DMS79 treated with DMSO at 0.1 percent for 48 hours (cell line): ENCODE measurements at regions not wholly inside any gene's neighbourhood (a gene's known extent, or its start where the extent isn't known, plus 50 kb on each side); places are given as distances from the start of the nearest gene placed in this dataset.

Experiments used
- DNase-seq: peaks from one replicate; lab custom pipeline; 2025; lab: John Stamatoyannopoulos, UW

DNA sequence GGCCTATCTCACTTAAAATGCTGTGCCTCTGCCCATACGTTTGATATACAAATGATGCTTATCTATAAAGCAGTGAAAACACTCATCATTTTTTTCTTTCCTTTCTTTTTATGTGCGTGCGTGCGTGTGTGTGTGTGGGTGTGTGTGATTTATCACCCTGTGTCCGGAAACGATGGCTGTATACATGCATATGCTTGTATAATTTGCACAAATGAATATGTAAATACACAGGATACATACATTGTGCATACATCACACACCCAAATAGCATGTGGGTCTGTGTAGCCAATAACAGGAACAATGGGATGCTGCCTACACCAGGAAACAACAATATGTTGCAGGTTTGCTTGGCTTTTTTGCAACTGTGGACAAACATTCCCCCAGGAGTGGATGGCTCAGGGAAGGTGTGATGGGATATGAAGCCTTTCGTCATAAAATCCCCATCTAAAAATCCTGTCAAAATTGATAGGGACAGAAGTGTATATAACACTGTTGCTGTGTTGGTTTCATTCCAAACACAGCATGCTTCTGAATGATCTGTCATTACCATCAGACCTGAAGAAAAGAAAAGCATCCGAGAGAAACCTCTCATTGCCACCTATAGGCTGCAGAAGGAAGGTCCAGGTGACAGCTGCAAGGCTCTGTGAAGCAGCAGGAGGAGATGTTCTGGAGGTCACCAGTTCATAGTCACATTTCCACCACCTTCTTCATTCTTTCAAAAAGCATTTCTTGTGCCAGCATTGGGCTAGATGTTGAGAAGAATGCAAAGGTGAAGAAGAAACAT, 503.9 kb upstream of the NR2F2 start:
- DNase-seq: no peak

DNA sequence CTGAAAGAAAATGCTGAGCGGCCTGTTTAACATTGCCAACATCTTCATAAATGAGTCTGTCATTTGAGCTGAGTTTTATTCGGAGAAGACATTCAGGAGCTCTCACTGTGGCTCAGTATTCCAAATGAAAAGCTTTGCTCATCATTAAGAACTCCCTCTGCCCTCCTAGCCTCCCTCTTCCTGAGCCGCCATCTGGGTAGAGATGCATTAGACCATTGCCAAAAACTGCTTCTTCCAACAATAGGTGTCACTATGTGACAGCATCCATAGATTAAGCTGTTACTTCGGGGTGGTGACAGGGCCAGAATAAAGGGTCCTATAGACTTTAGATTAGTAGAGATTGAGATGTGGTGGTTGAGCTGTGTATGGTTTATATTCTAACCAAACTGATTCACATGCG, 501.4 kb upstream of the NR2F2 start:
- DNase-seq: no peak

DNA sequence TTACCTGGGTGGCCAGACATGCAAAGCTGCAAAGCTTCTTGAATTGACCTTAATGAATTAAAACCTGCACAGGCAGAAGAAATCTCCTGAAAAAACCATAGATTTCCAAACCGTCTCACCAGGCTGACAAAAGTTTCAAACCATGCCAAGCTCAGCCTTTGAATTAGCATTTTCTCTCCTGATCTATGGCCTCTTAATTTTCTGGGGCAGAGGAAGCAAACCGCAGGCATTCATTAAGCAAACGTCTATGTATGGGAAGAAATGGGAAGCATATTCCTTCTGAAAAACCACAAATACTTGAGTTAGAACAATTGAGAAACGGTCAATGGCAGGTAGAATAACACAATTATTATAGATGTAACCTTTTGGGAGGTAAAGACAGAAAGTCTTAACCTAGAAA, 500.2 kb upstream of the NR2F2 start:
- no peak for DNase-seq

DNA sequence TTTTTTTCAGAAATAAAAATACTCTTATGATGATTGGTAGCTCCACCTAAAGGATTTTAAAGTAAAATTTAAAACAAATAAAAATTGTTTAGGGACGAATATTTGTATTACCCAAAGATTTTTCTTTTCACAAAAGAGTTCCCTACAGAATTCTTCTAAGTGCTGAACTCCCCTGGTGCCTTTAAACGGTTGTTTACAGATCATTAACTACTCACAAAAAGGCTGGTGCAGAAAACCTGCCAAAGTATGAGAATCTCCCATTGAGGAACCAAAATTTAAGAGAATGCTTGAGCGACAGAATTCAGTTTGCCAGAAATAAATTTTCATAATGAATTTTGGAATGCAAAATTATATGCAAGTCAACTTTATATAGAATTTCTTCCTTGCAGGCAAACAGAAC, 497.8 kb upstream of the NR2F2 start:
- DNase-seq: no peak

DNA sequence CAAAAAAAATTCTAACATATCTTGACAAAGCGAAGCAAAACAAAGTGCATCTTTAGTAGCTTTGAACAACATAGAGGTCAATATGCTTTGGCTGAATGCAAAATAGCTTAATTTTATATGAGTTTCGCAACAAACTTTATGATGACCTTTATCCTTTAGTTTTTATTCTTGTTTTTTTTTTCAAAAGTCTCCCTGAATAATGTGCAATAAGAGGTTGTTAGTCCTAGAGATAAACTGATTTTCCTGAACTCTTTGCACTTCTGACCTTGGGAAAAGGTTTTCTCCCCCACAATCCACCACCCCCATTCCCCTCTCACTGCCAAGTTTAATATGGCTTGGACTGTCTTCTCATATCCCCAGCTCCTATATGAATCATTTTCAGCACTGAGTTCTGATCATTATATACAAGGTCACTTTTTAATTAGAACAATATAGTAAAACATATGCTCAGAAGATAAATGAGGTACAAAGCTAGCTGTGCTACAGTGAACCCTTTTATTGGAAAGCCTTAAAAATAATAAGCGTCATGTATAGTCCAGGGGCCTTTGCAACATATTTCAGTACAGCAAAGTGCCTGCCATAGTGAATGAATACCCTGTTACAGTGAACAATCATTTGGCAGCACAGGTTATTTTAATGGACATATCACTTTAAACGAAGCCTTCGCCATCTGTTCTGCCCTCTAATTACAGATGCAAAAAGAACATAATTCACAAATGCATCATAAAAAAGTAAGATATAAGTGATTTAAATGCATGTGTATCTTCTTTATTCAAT, 496.3 kb upstream of the NR2F2 start:
- DNase-seq: no peak

DNA sequence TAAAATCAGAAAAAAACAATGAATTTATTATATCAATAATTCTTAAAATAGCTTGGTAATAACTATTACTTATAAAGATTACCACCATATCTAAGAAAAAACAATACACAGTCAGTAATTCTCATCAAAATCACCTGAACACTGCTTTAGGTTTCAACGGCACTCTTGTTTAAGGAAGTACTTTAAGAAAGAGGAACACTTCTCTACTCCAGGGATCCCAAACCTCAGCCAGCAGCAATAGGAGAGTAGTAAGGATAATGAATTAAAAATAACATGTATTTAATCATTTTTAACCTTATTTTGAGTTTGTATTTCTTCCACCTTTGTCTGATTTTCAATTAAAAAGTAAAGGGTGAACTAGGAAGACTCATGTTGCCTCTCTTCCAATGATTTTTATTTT, 494.0 kb upstream of the NR2F2 start:
- no peak for DNase-seq

DNA sequence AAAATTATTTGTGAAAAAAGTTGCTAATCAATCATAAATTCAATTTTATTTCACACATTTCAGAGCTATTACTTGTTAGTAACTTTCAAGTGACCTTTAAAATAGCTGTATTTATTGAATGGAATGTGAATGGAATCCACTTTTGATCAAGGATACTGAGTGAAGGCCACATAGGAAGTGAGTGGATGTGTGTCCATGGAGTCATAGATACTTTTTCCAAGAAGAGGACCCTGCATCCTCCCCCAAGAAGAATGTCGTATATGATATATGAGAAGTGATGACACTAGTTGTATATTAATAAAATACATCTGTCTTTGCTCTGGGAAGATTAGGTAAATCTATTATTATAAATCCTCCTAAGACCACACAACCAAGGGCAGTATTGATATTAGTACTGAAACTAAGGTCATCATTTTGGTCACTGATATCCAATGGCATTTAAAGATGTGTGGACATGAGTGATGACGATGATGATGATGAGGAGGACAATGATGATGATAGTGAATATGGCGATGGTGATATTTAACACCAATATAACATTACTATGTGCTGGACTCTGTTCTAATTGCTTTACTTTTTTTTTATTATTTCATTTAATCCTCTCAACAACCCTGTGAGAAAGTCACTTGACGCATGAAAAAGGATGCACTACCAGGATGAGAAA, 493.0 kb upstream of the NR2F2 start:
- DNase-seq: no peak

DNA sequence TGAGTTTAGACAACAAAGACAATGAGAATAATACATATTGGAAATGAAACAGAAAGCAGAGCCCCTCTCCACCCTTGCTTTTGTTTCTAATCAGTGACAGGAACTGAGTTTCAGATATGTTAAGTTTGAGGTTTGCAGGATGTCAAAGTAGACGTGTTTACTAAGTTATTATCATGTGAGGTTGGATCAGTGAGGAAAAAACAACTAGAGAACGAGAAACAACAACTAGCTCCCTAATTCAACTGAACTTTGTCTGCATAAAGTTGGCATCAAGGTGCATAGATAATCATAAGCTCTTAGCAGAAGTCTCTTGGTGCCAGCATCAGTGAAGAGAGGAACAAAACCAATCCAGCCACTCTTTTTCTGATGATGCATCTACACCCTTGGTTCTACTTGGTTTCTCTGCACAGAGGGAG, 491.1 kb upstream of the NR2F2 start:
- no peak for DNase-seq

DNA sequence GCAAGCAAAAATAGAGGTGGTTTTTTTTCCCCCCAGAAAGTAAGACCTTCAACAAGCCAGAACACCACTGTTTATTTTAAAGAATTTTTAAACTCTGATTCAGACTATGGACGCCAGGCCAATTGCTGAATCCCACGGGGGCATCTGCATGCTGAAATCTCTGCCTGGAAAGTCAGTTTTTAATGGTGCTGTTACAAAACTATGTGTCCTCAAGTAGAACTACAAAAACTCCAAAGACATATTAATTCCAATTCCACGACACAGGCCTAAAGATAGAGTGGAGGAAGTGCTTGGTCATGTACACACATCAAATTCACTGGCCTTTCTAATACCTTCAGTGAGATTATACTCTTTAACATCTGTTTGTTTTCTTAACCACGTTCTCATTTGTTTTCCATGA, 490.5 kb upstream of the NR2F2 start:
- no peak for DNase-seq

DNA sequence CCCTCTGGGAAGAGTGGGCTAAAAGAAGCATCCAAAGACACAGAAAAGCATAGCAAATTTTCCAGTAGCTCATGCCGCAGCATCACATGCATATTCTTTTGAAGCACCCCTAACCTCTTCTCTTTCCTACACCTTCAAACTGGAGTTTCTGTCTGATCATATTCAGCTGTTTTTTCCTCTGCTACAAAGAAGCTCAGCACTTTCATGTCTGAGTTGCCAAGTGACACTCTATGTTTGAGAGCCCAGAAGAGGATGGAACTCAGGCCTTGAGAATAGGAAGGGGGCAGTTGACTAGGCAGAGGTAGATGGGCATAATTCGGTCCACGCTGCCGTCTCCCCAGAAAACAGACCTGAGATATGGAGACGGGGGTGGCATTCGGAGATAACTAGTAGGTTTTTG, 489.6 kb upstream of the NR2F2 start:
- DNase-seq: no peak

DNA sequence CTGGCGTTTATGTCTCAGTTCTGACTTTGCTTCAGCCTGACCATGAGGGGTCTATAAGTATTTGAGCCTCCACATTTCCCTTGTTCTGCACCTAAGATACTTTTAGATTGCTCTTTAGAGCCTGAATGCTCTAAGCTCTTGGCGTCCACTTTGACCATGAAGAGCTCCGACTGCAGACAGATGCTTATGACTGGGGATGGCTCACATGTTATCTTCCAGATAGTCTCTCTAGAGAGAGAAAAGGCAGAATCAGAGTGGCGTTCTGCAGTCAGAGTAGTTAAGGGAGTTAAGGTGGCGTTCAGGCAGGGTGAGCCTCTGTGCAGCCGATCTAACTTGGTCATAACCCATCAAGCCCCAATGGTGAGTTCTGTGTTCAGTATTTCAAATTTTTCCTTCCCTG, 487.9 kb upstream of the NR2F2 start:
- DNase-seq: no peak

DNA sequence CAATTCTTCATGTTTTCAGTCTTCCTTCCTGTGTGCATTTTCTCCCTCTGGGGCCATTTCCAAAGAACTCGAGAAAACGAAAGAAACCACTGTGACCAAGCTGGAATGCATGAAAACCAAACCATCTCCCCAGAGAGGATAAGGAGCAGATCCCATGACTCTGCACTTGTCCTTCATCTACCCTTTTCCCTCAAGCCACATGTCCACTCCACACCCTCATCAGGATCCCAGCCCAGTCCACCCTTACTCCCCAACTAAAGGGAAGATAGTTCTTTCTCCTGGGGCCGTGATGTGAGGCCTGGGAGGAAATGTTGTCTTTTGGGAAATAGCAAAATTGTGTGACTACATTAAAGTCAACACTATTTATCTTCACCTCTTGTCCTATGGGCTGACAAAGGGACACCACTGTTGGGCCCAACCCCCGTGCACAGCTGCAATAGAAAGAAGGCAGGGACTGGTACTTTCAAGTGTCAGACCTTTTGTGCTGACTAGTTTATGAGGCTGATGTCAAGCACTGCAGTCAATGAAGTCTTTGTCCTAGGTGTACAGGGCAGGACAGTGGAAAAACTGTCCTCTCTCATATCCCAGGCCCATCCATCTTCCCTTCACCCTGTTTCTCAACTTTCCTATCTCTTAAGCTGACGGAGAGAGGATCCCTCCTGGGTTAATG, 487.1 kb upstream of the NR2F2 start:
- DNase-seq: no peak

DNA sequence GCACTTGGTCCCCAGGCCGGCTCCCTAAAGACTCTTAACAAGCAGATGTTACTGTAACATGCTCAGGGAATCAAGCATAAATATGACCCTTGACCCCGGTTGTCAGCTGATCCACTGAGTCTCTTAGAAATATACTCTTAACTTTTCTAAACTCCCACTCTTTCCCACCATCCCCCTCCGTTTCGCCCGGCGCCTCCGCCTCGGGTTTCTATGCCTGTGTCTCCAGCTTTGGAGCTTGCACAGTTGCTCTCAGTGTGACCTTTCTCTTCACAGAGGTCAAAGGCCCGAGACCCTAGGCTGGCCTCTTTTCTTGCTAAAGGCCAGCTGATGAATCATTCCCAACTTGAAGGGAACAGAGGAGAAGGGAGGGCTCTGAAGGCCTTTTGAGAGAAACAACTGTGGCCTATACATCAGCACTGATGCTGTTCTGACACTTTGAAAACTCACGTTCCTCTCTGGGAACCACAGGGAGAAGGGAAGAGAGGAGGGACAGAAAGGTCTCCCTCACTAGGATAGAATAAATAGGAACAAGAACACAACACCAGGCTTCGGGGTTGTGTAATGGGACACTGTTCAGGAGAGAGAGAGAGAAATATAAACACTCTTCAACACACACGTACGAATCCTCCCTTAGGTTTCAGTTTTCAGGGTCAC, 484.5 kb upstream of the NR2F2 start:
- no peak for DNase-seq

DNA sequence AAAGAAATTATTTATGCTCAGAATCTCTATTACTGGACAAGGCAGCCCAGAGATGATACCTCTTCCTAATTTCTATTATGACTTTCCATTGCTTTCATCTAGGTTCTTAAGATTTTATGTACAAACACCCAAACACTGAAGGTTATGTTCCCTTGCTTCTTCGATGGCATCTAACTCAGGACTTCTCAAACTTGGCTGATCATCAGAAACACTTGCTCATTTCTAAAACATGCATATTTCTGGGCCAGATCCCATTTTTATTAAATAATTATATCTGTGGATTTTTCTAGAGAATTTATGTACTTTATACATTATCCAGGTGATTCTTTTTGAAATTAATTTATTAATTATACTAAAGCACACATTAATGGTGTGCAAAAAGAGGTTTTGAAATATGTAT, 482.4 kb upstream of the NR2F2 start:
- no peak for DNase-seq

DNA sequence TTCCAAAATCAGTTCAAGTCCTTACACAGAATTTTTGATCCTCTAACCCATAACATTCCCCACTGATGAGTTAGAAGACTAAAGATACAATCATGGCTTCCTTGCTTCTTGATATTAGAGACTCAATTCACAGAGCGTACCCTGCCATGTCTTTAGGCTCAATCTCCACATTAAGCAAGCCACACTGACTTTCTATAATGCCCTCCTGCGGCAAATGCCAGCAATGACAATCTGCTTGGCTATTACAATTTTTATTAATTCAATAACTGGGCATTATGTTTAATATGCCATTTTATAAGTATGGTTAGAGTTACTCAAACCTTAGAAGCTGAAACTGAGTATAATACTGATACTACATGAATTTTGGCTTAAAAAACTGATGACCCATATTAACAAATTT, 479.7 kb upstream of the NR2F2 start:
- DNase-seq: no peak

DNA sequence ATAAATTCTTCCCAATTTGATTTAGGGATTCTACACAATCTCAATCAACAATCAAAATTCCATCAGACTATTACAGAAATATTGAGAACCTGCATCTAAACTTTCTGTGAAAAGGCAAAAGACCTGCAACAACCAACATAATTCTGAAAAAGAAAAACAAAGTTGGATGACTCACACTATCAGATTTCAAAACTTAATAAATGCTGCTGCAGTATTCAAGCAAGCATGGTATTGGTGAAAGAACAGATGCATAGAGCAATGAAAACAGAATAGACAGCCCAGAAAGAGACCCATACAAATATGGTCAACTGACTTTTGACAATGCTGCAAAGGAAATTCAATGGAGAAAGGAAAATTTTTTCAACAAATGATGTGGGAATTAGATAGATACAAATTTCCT, 477.1 kb upstream of the NR2F2 start:
- no peak for DNase-seq

DNA sequence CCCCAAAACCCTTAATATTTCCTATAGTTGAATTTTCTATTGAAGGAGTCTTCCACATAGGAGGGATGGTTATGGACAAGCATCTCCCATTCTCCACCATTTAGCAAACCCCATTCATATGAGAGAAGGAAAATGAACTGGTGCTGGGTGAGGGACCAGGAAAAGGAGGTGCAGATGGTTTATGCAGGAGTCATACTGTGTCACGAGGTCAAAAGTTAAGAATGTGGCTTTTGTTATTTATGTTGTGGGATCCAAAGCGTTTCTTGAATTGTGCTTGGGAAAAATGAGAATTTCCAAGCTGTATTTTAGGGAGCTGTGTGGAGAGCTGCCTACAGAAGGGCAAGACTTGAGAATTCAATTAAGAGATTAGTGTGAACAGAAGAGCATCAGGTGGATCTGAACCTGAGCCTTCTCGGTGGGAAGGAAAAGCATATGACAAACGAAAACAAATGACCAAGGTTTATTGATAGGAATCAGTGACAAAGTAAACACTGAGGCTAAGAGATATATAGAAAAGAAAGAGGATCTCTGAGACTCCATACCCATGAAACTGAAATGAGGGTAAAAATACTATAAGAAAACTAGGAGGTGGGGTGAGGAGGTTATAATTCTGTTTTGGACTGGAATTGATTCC, 473.3 kb upstream of the NR2F2 start:
- DNase-seq: no peak

DNA sequence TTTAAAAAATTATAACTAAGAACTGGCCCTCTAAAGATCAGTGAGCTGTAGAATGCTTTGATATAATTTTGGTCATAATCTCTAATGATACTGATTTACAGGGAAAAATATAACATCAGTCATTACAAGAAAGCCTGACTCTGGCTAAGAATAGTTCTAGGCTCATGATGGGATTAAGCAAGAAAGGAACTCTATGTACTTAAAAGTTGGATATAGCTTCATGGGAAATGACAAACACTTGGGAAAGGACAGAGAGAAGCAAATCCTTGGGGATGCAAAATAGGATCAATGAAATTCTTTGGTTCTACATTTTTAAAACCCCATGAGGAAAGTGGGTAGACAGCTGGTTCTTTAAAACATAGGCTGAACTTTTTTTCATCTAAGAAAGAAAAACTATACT, 472.7 kb upstream of the NR2F2 start:
- DNase-seq: no peak

DNA sequence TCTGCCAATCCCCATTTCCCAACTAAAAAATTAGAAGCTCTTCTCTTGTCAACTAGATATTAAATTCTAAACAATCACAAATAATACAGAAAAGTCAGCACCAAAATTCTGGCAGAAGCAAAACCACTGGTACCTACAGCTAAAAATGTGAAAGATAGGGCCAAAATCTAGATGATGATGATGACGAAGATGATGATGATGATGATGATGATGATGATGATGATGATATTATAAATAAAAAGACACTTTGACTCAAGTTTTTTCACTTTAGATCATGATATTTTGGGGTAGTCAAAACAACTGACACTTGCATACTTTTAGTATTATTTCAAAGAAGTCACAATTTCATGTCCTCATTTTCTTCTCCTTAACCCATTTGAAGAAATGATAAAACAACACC, 470.1 kb upstream of the NR2F2 start:
- no peak for DNase-seq

DNA sequence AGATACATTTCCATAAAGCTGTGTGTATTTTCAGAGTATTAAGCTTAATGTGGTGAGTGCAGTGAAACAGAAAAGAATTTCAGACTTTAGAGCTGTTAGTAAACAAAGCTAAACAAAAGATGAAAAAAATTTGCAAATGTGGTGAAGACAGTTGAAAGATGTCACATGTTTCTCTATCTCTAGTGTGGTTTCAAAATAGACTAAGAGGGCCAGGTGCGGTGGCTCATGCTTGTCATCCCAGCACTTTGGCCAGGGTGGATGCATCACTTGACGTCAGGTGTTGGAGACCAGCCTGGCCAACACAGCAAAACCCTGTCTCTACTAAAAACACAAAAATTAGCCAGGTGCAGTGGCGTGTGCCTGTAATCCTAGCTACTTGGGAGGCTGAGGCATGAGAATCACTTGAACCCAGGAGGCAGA, 466.0 kb upstream of the NR2F2 start:
- no peak for DNase-seq

DNA sequence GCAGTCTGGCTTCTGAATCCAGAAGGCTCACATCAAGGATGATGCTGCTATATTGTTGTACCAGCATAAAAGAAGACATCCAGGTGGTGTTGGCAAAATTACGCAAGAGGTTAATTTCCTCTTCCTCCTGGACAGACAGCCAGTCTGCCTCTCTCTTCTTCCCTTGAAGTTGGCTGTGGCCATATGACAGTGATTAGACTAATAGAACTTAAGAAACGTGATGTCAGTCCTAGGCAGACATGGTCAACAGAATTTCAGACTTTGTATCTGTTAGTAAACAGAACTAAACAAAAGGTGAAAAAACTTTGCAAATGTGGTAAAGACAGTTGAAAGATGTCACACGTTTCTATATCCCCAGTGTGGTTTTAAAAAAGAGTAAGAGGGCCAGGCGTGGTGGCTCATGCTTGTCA, 465.2 kb upstream of the NR2F2 start:
- DNase-seq: no peak
